ENCODE measurements at regions not wholly inside any gene's neighbourhood (a gene's known extent, or its start where the extent isn't known, plus 50 kb on each side); places are given as distances from the start of the nearest gene placed in this dataset.

- no peaks in the 10 kb centered on the region for H3K9me2 ChIP-seq (replicated peaks; ENCODE audit: insufficient read depth, low read length)
- no peak overlapping the region for H3K4me2 ChIP-seq (ENCODE audit: low read depth, low read length, poor library complexity, severe bottlenecking)
Measured at GRCh38 chr3:127068871-127069270, 86.0 kb downstream of the PLXNA1 start.

GRCh38 chr3:127069814-127070440, 87.0 kb downstream of the PLXNA1 start:
- Histone ChIP-seq H4K20me1 (ENCODE audit: insufficient read depth, low read depth, low read length) (no peaks in the 10 kb centered on the region), H3K4me1 (ENCODE audit: low read length) (peaks cover 13% of the 10 kb centered on the region), H3K4me3 (ENCODE audit: low read length) (no peak overlapping the region), H3K4me2 (ENCODE audit: low read depth, low read length, poor library complexity, severe bottlenecking) (no peak overlapping the region), H3K27ac (ENCODE audit: low read length) (no peak overlapping the region), H3K79me2 (ENCODE audit: low read length) (no peaks in the 10 kb centered on the region), H3K9me2 (replicated peaks; ENCODE audit: insufficient read depth, low read length) (no peaks in the 10 kb centered on the region), H3K9me3 (ENCODE audit: low read length) (no peaks in the 10 kb centered on the region), H2AFZ (ENCODE audit: low read length) (no peak overlapping the region), H3K36me3 (ENCODE audit: insufficient read depth, low read length) (no peaks in the 10 kb centered on the region), H3K27me3 (ENCODE audit: low read length) (no peaks in the 10 kb centered on the region), H3K9ac (ENCODE audit: low read length) (no peak overlapping the region)
- DNase-seq = no peak

More at GRCh38 chr3:127068871-127069270, 86.0 kb downstream of the PLXNA1 start:
- Histone ChIP-seq H3K9ac (ENCODE audit: low read length) (no peak overlapping the region), H3K79me2 (ENCODE audit: low read length) (no peaks in the 10 kb centered on the region), H3K9me3 (ENCODE audit: low read length) (no peaks in the 10 kb centered on the region), H2AFZ (ENCODE audit: low read length) (no peak overlapping the region), H3K4me3 (ENCODE audit: low read length) (no peak overlapping the region), H3K27ac (ENCODE audit: low read length) (no peak overlapping the region), H3K36me3 (ENCODE audit: insufficient read depth, low read length) (no peaks in the 10 kb centered on the region), H4K20me1 (ENCODE audit: insufficient read depth, low read depth, low read length) (0 out of 2 replicates have a peak, but pooled peaks cover 3% of the 10 kb centered on the region), H3K27me3 (ENCODE audit: low read length) (no peaks in the 10 kb centered on the region), H3K4me1 (ENCODE audit: low read length) (peaks cover 3% of the 10 kb centered on the region; the same call in 1 of the 2 replicates)
- no peak for DNase-seq

- no peak overlapping the region for H3K9ac ChIP-seq (ENCODE audit: low read length)
- no peaks in the 10 kb centered on the region for H3K9me3 ChIP-seq (ENCODE audit: low read length)
- no peak overlapping the region for H3K4me3 ChIP-seq (ENCODE audit: low read length)
- no peaks in the 10 kb centered on the region for H3K9me2 ChIP-seq (replicated peaks; ENCODE audit: insufficient read depth, low read length)
- no peak overlapping the region for H3K27ac ChIP-seq (ENCODE audit: low read length)
- no peaks in the 10 kb centered on the region for H3K79me2 ChIP-seq (ENCODE audit: low read length)
- peaks cover 18% of the 10 kb centered on the region for H3K4me1 ChIP-seq (ENCODE audit: low read length)
- no peaks in the 10 kb centered on the region for H3K36me3 ChIP-seq (ENCODE audit: insufficient read depth, low read length)
- no peaks in the 10 kb centered on the region for H4K20me1 ChIP-seq (ENCODE audit: insufficient read depth, low read depth, low read length)
- H3K4me2 ChIP-seq (ENCODE audit: low read depth, low read length, poor library complexity, severe bottlenecking) = no peak overlapping the region
- no peak overlapping the region for H2AFZ ChIP-seq (ENCODE audit: low read length)
- H3K27me3 ChIP-seq (ENCODE audit: low read length) = no peaks in the 10 kb centered on the region; the same call in 1 of the 2 replicates
- DNase-seq = no peak
Measured at GRCh38 chr3:127070776-127071175, 87.9 kb downstream of the PLXNA1 start.

- no peak overlapping the region for H3K4me2 ChIP-seq (ENCODE audit: low read depth, low read length, poor library complexity, severe bottlenecking)
- H4K20me1 ChIP-seq (ENCODE audit: insufficient read depth, low read depth, low read length) = no peaks in the 10 kb centered on the region
- no peaks in the 10 kb centered on the region for H3K9me3 ChIP-seq (ENCODE audit: low read length)
- H3K4me3 ChIP-seq (ENCODE audit: low read length) = no peak overlapping the region
- no peaks in the 10 kb centered on the region for H3K9me2 ChIP-seq (replicated peaks; ENCODE audit: insufficient read depth, low read length)
- no peaks in the 10 kb centered on the region for H3K36me3 ChIP-seq (ENCODE audit: insufficient read depth, low read length)
- H2AFZ ChIP-seq (ENCODE audit: low read length) = no peak overlapping the region
- H3K27ac ChIP-seq (ENCODE audit: low read length) = no peak overlapping the region
- peaks cover 18% of the 10 kb centered on the region for H3K4me1 ChIP-seq (ENCODE audit: low read length)
- H3K27me3 ChIP-seq (ENCODE audit: low read length) = no peaks in the 10 kb centered on the region; the same call in 1 of the 2 replicates
- H3K9ac ChIP-seq (ENCODE audit: low read length) = no peak overlapping the region
- H3K79me2 ChIP-seq (ENCODE audit: low read length) = no peaks in the 10 kb centered on the region
- DNase-seq = no peak
Measured at GRCh38 chr3:127071597-127072001, 88.7 kb downstream of the PLXNA1 start.

- Histone ChIP-seq H3K36me3 (ENCODE audit: insufficient read depth, low read length) (no peaks in the 10 kb centered on the region), H3K79me2 (ENCODE audit: low read length) (no peaks in the 10 kb centered on the region), H3K9ac (ENCODE audit: low read length) (no peak overlapping the region), H3K4me2 (ENCODE audit: low read depth, low read length, poor library complexity, severe bottlenecking) (no peak overlapping the region), H2AFZ (ENCODE audit: low read length) (no peak overlapping the region), H3K9me2 (replicated peaks; ENCODE audit: insufficient read depth, low read length) (no peaks in the 10 kb centered on the region), H3K4me3 (ENCODE audit: low read length) (no peak overlapping the region), H3K9me3 (ENCODE audit: low read length) (no peaks in the 10 kb centered on the region), H3K4me1 (ENCODE audit: low read length) (peaks cover 18% of the 10 kb centered on the region), H4K20me1 (ENCODE audit: insufficient read depth, low read depth, low read length) (no peaks in the 10 kb centered on the region), H3K27ac (ENCODE audit: low read length) (no peak overlapping the region), H3K27me3 (ENCODE audit: low read length) (no peaks in the 10 kb centered on the region; the same call in 1 of the 2 replicates)
- no peak for DNase-seq
Measured at GRCh38 chr3:127072221-127072771, 89.4 kb downstream of the PLXNA1 start.

DNA sequence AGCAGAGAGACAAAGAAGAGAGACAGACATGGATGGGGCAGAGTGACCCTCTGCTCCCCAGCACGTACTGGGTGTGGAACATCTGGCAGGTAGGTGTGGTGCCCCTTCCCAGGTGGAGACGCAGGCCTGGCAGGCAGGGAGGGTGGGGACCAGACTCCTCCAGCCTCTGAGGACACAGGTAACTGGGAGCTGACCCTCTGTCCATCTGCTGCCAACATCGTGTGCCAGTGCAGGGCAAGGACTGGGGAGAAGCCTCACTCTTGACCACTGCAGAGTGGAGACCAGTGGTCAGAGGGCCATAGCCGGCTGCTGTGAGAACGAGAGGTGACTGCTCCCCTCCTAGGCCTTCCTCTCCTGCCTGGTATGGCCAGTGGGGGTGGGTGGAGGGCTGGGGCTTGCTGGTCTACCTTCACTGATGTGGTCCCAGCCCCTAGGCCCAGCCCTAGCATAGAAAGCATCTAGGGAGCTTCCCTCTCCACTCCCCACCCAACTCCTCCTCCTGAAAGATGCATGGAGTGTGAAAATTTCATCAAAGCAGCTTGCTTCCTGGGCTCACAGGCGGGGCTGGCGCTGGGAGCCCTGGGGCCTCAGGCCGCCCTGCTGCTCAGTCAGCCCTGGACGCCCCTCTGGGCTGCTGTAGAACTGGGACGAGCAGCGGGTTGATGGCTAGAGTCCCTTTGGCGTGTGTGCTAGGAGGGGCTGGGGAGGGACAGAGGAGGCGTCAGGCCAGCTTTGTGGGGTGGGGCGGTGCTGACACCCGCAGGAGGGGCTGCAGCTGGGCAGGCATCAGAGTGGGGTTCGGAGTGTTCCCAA, 90.3 kb downstream of the PLXNA1 start:
- no peak for DNase-seq
- Histone ChIP-seq H4K20me1 (ENCODE audit: insufficient read depth, low read depth, low read length) (no peaks in the 10 kb centered on the region), H3K27me3 (ENCODE audit: low read length) (no peaks in the 10 kb centered on the region; the same call in 1 of the 2 replicates), H3K9ac (ENCODE audit: low read length) (no peak overlapping the region), H2AFZ (ENCODE audit: low read length) (no peak overlapping the region), H3K9me3 (ENCODE audit: low read length) (no peaks in the 10 kb centered on the region), H3K9me2 (replicated peaks; ENCODE audit: insufficient read depth, low read length) (no peaks in the 10 kb centered on the region), H3K36me3 (ENCODE audit: insufficient read depth, low read length) (no peaks in the 10 kb centered on the region), H3K4me1 (ENCODE audit: low read length) (peaks cover 19% of the 10 kb centered on the region), H3K27ac (ENCODE audit: low read length) (no peak overlapping the region), H3K4me3 (ENCODE audit: low read length) (no peak overlapping the region), H3K4me2 (ENCODE audit: low read depth, low read length, poor library complexity, severe bottlenecking) (no peak overlapping the region), H3K79me2 (ENCODE audit: low read length) (no peaks in the 10 kb centered on the region)

DNA sequence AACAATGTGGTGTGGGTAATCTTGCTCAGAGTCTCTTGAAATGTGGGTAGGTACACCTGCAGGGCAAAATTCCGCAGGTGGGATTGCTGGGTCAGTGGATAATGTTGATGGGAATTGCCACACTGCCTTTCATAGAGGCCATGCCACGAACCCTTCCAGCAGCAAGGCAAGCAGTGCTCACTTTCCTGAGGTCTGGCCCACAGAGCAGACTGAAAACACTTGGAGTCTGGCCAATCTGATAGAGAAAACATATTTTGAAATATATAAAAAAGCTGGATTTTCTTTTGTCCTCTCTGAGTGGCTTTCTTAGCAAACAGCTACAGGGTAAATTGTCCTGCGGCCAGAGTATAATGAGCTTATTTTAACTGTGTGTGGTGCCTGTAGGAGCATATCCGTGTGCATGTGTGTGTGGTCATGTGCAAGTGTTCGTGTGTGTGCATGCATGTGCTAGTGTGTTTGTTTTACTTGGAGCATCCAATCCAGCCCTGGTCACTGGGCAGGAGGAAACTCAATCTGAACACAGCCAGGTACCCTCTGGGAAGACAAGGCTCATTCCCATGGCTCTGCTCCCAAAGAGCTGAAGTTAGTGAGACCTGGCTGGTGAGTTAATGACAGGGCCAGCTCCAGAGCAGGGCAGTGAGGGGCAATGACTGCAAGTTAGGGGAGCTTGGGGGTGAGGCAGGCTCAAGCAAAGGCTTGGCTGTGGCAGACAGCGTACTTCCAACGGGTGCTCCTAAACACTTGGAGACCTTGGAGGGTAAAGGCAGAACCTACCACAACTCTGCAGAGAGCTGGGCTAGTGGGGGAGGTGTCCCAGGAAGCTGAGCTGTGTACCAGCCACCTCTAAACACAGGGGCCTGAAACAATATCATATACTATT, 91.3 kb downstream of the PLXNA1 start:
- H3K4me2 ChIP-seq (ENCODE audit: low read depth, low read length, poor library complexity, severe bottlenecking) = no peak overlapping the region
- no peak for DNase-seq
- no peak overlapping the region for H3K27ac ChIP-seq (ENCODE audit: low read length)
- H4K20me1 ChIP-seq (ENCODE audit: insufficient read depth, low read depth, low read length) = no peaks in the 10 kb centered on the region
- no peaks in the 10 kb centered on the region for H3K79me2 ChIP-seq (ENCODE audit: low read length)
- no peaks in the 10 kb centered on the region for H3K9me2 ChIP-seq (replicated peaks; ENCODE audit: insufficient read depth, low read length)
- H3K36me3 ChIP-seq (ENCODE audit: insufficient read depth, low read length) = no peaks in the 10 kb centered on the region
- H3K9me3 ChIP-seq (ENCODE audit: low read length) = no peaks in the 10 kb centered on the region
- no peaks in the 10 kb centered on the region; the same call in 1 of the 2 replicates for H3K27me3 ChIP-seq (ENCODE audit: low read length)
- no peak overlapping the region for H3K9ac ChIP-seq (ENCODE audit: low read length)
- peaks cover 29% of the 10 kb centered on the region for H3K4me1 ChIP-seq (ENCODE audit: low read length)
- H2AFZ ChIP-seq (ENCODE audit: low read length) = no peak overlapping the region
- H3K4me3 ChIP-seq (ENCODE audit: low read length) = no peak overlapping the region

All from Karpas-422 (cell line).